Subcutaneous abdominal adipose tissue (tissue), 5 donors: ENCODE measurements at regions not wholly inside any gene's neighbourhood (a gene's known extent, or its start where the extent isn't known, plus 50 kb on each side); places are given as distances from the start of the nearest gene placed in this dataset.
"Not testable (repeated sequence)": the region's sequence is repeated elsewhere in the genome, so short reads cannot be mapped to it uniquely, and the experiment has no call there.

Experiments
- H3K27ac ChIP-seq: one replicate; pipeline ENCODE4 v1.7.0; 2013; ENCODE audit warnings: low read depth, mild to moderate bottlenecking, inconsistent platforms, low read length, moderate library complexity
- H3K27me3 ChIP-seq, 5 donors: one replicate each; pipeline ENCODE4 v1.7.0; 2013; ENCODE audit warnings: low read length in 5 of 5, inconsistent platforms in 1 of 5; ENCODE audit not compliant: control insufficient read depth in 5 of 5, insufficient read depth in 4 of 5
- H3K36me3 ChIP-seq, 5 donors: one replicate each; pipeline ENCODE4 v1.7.0; 2013; ENCODE audit warnings: low read length in 5 of 5; ENCODE audit not compliant: control insufficient read depth in 5 of 5, insufficient read depth in 5 of 5
- H3K4me1 ChIP-seq, 5 donors: one replicate each; pipeline ENCODE4 v1.7.0; 2013; ENCODE audit warnings: low read length in 5 of 5, mild to moderate bottlenecking in 3 of 5, moderate library complexity in 1 of 5; ENCODE audit not compliant: control insufficient read depth in 5 of 5, insufficient read depth in 5 of 5
- H3K4me3 ChIP-seq, 5 donors: one replicate each; pipeline ENCODE4 v1.7.0; 2013; ENCODE audit warnings: low read length in 5 of 5, low read depth in 1 of 5
- H3K9ac ChIP-seq, 5 donors: one replicate each; pipeline ENCODE4 v1.7.0; 2013; ENCODE audit warnings: low read length in 5 of 5, mild to moderate bottlenecking in 4 of 5, moderate library complexity in 3 of 5
- H3K9me3 ChIP-seq, 5 donors: one replicate each; pipeline ENCODE4 v1.7.0; 2013; ENCODE audit warnings: low read length in 5 of 5; ENCODE audit not compliant: control insufficient read depth in 5 of 5
- donor health status: healthy.
- donor health status: healthy.
- donor health status: healthy.
- donor health status: healthy.
- donor health status: healthy.

- Histone ChIP-seq H3K27me3 (no peaks in the 10 kb centered on the region), H3K9me3 (no peaks in the 10 kb centered on the region), H3K27ac (no peak overlapping the region), H3K36me3 (no peaks in the 10 kb centered on the region), H3K9ac (no peak overlapping the region), H3K4me3 (no peak overlapping the region), H3K4me1 (no peaks in the 10 kb centered on the region)
These were observed 1380.6 kb downstream of the CDH8 start for GRCh38 chr16:60655514-60656153.

GRCh38 chr16:60651346-60651745 is 1384.9 kb downstream of the CDH8 start:
- Histone ChIP-seq H3K36me3 (no peaks in the 10 kb centered on the region), H3K9ac (no peak overlapping the region), H3K27me3 (no peaks in the 10 kb centered on the region), H3K9me3 (no peaks in the 10 kb centered on the region), H3K4me1 (no peaks in the 10 kb centered on the region), H3K27ac (no peak overlapping the region), H3K4me3 (no peak overlapping the region)

GRCh38 chr16:60648290-60648689 is 1387.9 kb downstream of the CDH8 start:
- H3K9me3 ChIP-seq = no peaks in the 10 kb centered on the region
- H3K27me3 ChIP-seq = no peaks in the 10 kb centered on the region
- H3K9ac ChIP-seq = no peak overlapping the region
- no peaks in the 10 kb centered on the region for H3K36me3 ChIP-seq
- H3K4me1 ChIP-seq = no peaks in the 10 kb centered on the region
- H3K27ac ChIP-seq = no peak overlapping the region
- H3K4me3 ChIP-seq = no peak overlapping the region

- H3K4me1 ChIP-seq, H3K36me3 ChIP-seq, H3K27me3 ChIP-seq, H3K9me3 ChIP-seq, H3K4me3 ChIP-seq, H3K9ac ChIP-seq, H3K27ac ChIP-seq: not testable (repeated sequence)
These were observed 1388.8 kb downstream of the CDH8 start for GRCh38 chr16:60647388-60647787.

- Histone ChIP-seq H3K9ac (no peak overlapping the region), H3K27ac (no peak overlapping the region), H3K27me3 (no peaks in the 10 kb centered on the region), H3K4me1 (no peaks in the 10 kb centered on the region), H3K4me3 (no peak overlapping the region), H3K36me3 (no peaks in the 10 kb centered on the region), H3K9me3 (no peaks in the 10 kb centered on the region)
These were observed 1389.6 kb downstream of the CDH8 start for GRCh38 chr16:60646631-60647030.

GRCh38 chr16:60645541-60645940 is 1390.7 kb downstream of the CDH8 start:
- no peak overlapping the region for H3K27ac ChIP-seq
- H3K36me3 ChIP-seq = no peaks in the 10 kb centered on the region
- H3K4me3 ChIP-seq = no peak overlapping the region
- H3K4me1 ChIP-seq = peaks cover 0 to 1% (median 0%) of the 10 kb centered on the region in 5 donors
- H3K9me3 ChIP-seq = no peaks in the 10 kb centered on the region
- H3K9ac ChIP-seq = no peak overlapping the region
- H3K27me3 ChIP-seq = no peaks in the 10 kb centered on the region

GRCh38 chr16:60642956-60643355 is 1393.3 kb downstream of the CDH8 start:
- H3K36me3 ChIP-seq = no peaks in the 10 kb centered on the region

GRCh38 chr16:60641067-60641665 is 1395.1 kb downstream of the CDH8 start:
- no peak overlapping the region for H3K9ac ChIP-seq

More at GRCh38 chr16:60642956-60643355, 1393.3 kb downstream of the CDH8 start:
- Histone ChIP-seq H3K4me1 (peaks cover 0 to 4% (median 0%) of the 10 kb centered on the region in 5 donors), H3K9me3 (no peaks in the 10 kb centered on the region), H3K27ac (no peak overlapping the region), H3K9ac (no peak overlapping the region), H3K27me3 (no peaks in the 10 kb centered on the region), H3K4me3 (no peak overlapping the region)

GRCh38 chr16:60640038-60640437 is 1396.2 kb downstream of the CDH8 start:
- Histone ChIP-seq H3K36me3 (no peaks in the 10 kb centered on the region), H3K9me3 (peaks cover 0 to 3% (median 0%) of the 10 kb centered on the region in 5 donors), H3K4me3 (no peak overlapping the region), H3K4me1 (peaks cover 0 to 4% (median 0%) of the 10 kb centered on the region in 5 donors), H3K27ac (no peak overlapping the region), H3K27me3 (no peaks in the 10 kb centered on the region), H3K9ac (no peak overlapping the region)

More at GRCh38 chr16:60641067-60641665, 1395.1 kb downstream of the CDH8 start:
- Histone ChIP-seq H3K9me3 (peaks cover 0 to 2% (median 0%) of the 10 kb centered on the region in 5 donors), H3K4me3 (no peak overlapping the region), H3K36me3 (no peaks in the 10 kb centered on the region), H3K4me1 (peaks cover 0 to 4% (median 0%) of the 10 kb centered on the region in 5 donors), H3K27me3 (no peaks in the 10 kb centered on the region), H3K27ac (no peak overlapping the region)

GRCh38 chr16:60636636-60637035 is 1399.6 kb downstream of the CDH8 start:
- H3K9me3 ChIP-seq, H3K4me1 ChIP-seq, H3K27me3 ChIP-seq, H3K4me3 ChIP-seq, H3K36me3 ChIP-seq, H3K9ac ChIP-seq, H3K27ac ChIP-seq: not testable (repeated sequence)
